ENCODE measurements at regions not wholly inside any gene's neighbourhood (a gene's known extent, or its start where the extent isn't known, plus 50 kb on each side); places are given as distances from the start of the nearest gene placed in this dataset.

- FAIRE-seq (no peak), DNase-seq (ENCODE audit: low read depth in 1 of 2, low spot score in 2 of 2) (no peak)
- CTCF ChIA-PET (ENCODE audit: partially characterized antibody): interaction anchor here (1.0 to 1.2 kb wide), 2 partner anchors 15 to 46 kb away, joined by 3 to 4 read pairs; no protein-coding TSS in a partner anchor
- Histone ChIP-seq H3K23ac (ENCODE audit: insufficient read length) (no peak overlapping the region), H3K36me3 (ENCODE audit: control insufficient read depth in 2 of 4, insufficient read depth in 4 of 4, low read length in 3 of 4) (no peaks in the 10 kb centered on the region), H3K4me1 (replicated peaks in 1 of 4; ENCODE audit: control insufficient read depth in 3 of 4, insufficient read depth in 4 of 4, low read length in 3 of 4) (no peaks in the 10 kb centered on the region), H2BK12ac (ENCODE audit: low read depth, low read length) (no peak overlapping the region), H4K20me1 (replicated peaks in 1 of 2; ENCODE audit: control insufficient read depth in 1 of 2, insufficient read depth in 2 of 2, low read length in 2 of 2) (no peaks in the 10 kb centered on the region), H3K4me2 (ENCODE audit: insufficient read depth in 1 of 2, low read depth in 2 of 2, low read length in 2 of 2) (no peak overlapping the region), H3K18ac (ENCODE audit: extremely low read depth, low read length) (no peak overlapping the region), H3K4me3 (ENCODE audit: extremely low read depth in 1 of 4, insufficient read depth in 2 of 4, low read depth in 3 of 4, low read length in 4 of 4) (no peak overlapping the region), H4K8ac (ENCODE audit: extremely low read depth, insufficient read depth, low read length) (no peak overlapping the region), H3K9ac (replicated peaks in 1 of 4; ENCODE audit: extremely low read depth in 1 of 4, low read depth in 3 of 4, low read length in 3 of 4) (no peak overlapping the region), H3K14ac (ENCODE audit: insufficient read length) (no peak overlapping the region), H4K91ac (replicated peaks; ENCODE audit: insufficient read length, low read length) (no peak overlapping the region), H4K5ac (ENCODE audit: insufficient read length, low read depth, low read length) (no peak overlapping the region), H2BK15ac (ENCODE audit: low read length) (no peak overlapping the region), H3K56ac (replicated peaks; ENCODE audit: insufficient read length, low read depth, low read length) (no peak overlapping the region), H3K79me2 (ENCODE audit: control insufficient read depth in 1 of 2, insufficient read depth in 2 of 2, low read length in 2 of 2) (no peaks in the 10 kb centered on the region), H3K79me1 (ENCODE audit: low read depth, low read length) (no peaks in the 10 kb centered on the region), H3K27ac (ENCODE audit: low read depth, low read length) (no peak overlapping the region), H3K9me3 (ENCODE audit: insufficient read depth in 2 of 2, low read depth in 1 of 2, low read length in 1 of 2) (no peaks in the 10 kb centered on the region), H3K4ac (replicated peaks; ENCODE audit: insufficient read length, low read depth, low read length) (no peak overlapping the region), H2BK5ac (ENCODE audit: low read depth, low read length) (no peak overlapping the region), H3K23me2 (ENCODE audit: low read depth, low read length) (no peaks in the 10 kb centered on the region), H2AK5ac (ENCODE audit: low read depth, low read length) (no peak overlapping the region), H2BK20ac (ENCODE audit: low read length) (no peak overlapping the region), H2BK120ac (replicated peaks; ENCODE audit: low read depth, low read length) (no peak overlapping the region), H3K27me3 (replicated peaks in 1 of 4; ENCODE audit: control insufficient read depth in 3 of 4, extremely low read depth in 1 of 4, insufficient read depth in 3 of 4, low read length in 3 of 4) (no peaks in the 10 kb centered on the region), H2AFZ (ENCODE audit: low read length) (no peak overlapping the region)
- POLR2A ChIA-PET (ENCODE audit: partially characterized antibody): no interaction called here
- WGBS, 2 experiments (ENCODE audit: extremely low coverage in 1 of 2, insufficient coverage in 1 of 2, insufficient read length in 1 of 2, insufficient replicate concordance in 2 of 2, low coverage in 1 of 2, low lambda C conversion rate in 2 of 2, missing lambda C conversion rate in 1 of 2): 89% methylated on average over 1 of the region's 1 CpG; no CpG with 5 or more reads in 1 of the 2 experiments
- TF ChIP-seq SP1 (IDR thresholded peaks at IDR 0.05; ENCODE audit: low read depth, low read length) (no peak), SUZ12 (IDR thresholded peaks at IDR 0.05; ENCODE audit: low read length) (no peak), TBP (IDR thresholded peaks at IDR 0.05; ENCODE audit: low read depth, low read length) (no peak), KDM1A (IDR thresholded peaks at IDR 0.05; ENCODE audit: borderline replicate concordance, low read length) (no peak), CBX5 (IDR thresholded peaks at IDR 0.05; ENCODE audit: low read depth, low read length) (no peak), KDM5A (IDR thresholded peaks at IDR 0.05; ENCODE audit: low read length) (no peak), RBBP5 (IDR thresholded peaks at IDR 0.05; ENCODE audit: borderline replicate concordance, low read depth, low read length) (no peak), SAP30 (IDR thresholded peaks at IDR 0.05; ENCODE audit: insufficient read depth, insufficient replicate concordance, low read length) (no peak), POLR2A (IDR thresholded peaks at IDR 0.05; ENCODE audit: control extremely low read depth in 1 of 2, low read depth in 2 of 2, low read length in 2 of 2) (no peak), GTF2F1 (IDR thresholded peaks at IDR 0.05; ENCODE audit: borderline replicate concordance, low read depth, low read length) (no peak), NRF1 (IDR thresholded peaks at IDR 0.05; ENCODE audit: low read depth, low read length) (no peak), SIX5 (IDR thresholded peaks at IDR 0.05; ENCODE audit: low read depth, low read length) (no peak), JUN (IDR thresholded peaks at IDR 0.05; ENCODE audit: low read depth, low read length) (no peak), ATF2 (IDR thresholded peaks at IDR 0.05; ENCODE audit: low read length) (no peak)
These were observed 277.0 kb upstream of the SGK1 start for GRCh38 chr6:134594881-134595280.
